ENCODE measurements at regions not wholly inside any gene's neighbourhood (a gene's known extent, or its start where the extent isn't known, plus 50 kb on each side); places are given as distances from the start of the nearest gene placed in this dataset.
"Not testable (repeated sequence)": the region's sequence is repeated elsewhere in the genome, so short reads cannot be mapped to it uniquely, and the experiment has no call there.

DNA sequence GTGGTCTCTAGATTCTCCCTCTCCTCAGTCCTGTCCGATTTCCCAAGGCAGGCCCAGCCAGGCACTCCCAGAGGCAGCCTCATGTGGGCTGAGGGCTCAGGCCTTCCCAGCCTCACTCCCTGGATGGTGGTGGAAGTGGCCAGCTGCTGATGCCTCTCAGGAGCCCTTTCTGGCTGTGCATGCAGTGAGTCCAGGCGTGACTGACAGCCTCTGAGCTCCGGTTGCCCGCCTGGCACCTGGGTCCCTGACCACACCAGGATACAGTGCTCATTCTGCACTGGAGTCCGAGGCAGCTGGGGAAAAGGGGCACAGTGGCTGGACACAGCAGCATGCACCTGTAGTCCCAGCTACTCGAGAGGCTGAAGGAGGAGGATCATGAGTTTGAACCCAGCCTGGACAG lies 132.6 kb downstream of the CUL2 start:
- Mint-ChIP-seq H3K27ac (no peak overlapping the region), H3K4me1 (no peaks in the 10 kb centered on the region), H3K36me3 (no peaks in the 10 kb centered on the region), H3K9me3 (no peaks in the 10 kb centered on the region), H3K4me3 (no peak overlapping the region)
- no peak for DNase-seq (ENCODE audit: low spot score in 2 of 2)
- peak; percentile 48 for ATAC-seq

DNA sequence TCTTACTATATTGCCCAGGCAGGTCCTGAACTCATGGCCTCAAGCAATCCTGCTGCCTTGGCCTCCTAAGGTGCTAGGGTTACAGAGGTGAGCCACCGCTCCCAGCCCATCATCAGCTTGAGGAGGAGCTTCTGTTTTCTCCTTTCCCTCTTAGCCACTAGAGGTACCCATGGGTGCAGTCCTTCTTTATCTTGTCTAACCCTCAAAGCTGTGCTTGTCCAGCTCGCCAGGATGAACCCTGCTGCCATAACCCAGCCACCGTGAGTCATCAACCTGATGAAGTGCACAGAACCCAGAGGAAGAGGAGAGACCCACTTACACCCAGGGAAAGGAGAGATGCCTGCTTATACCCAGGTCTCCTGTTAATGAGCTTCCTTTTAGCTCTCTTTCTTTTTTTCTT lies 133.4 kb downstream of the CUL2 start:
- Mint-ChIP-seq H3K9me3 (no peaks in the 10 kb centered on the region), H3K36me3 (no peaks in the 10 kb centered on the region), H3K4me1 (no peaks in the 10 kb centered on the region), H3K27ac (no peak overlapping the region), H3K4me3 (no peak overlapping the region)
- no peak for DNase-seq (ENCODE audit: low spot score in 2 of 2)
- no peak for ATAC-seq

DNA sequence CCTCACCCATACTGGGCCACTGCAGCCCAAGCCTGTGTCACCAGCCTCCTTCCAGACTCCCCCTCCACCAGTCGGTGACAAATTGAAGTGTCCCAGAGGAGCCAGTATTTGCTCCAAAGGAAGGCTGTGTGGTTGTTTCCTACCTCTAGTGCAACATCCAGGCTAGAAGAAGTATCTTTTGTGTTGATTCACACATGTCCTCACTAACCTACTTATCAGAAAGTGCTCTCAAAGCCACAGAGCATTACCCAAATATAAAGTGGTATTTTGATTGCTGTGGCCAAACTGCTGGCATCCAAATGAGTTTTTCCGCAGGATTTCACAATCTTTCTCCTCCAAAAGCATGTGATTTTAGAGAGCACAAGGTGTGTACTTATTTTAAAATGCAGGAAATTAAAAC lies 134.8 kb downstream of the CUL2 start:
- no peak for DNase-seq (ENCODE audit: low spot score in 2 of 2)
- H3K27ac Mint-ChIP-seq: no peak overlapping the region
- H3K36me3 Mint-ChIP-seq: no peaks in the 10 kb centered on the region
- H3K4me3 Mint-ChIP-seq: no peak overlapping the region
- no peaks in the 10 kb centered on the region for H3K4me1 Mint-ChIP-seq
- H3K9me3 Mint-ChIP-seq: no peaks in the 10 kb centered on the region
- no peak for ATAC-seq

DNA sequence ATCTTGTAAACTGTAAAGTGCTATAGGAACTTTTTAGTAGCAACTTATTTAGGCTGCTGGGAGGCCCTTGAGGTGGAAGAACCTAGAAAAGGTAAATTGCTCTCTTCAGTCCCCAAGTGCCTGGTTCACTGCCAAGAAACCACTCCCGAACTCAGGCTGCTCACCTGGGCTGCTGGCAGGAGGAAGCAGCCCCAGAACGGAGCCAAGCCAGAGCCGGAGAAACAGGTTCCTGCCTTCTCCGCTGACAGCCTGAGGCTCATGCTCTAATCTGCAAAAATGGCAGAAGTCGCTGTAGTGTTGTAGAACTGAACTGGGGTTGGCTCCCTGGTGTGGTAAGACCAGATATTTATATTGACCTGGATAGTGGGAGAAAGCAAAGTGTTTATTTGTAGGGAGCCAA lies 136.0 kb downstream of the CUL2 start:
- H3K36me3 Mint-ChIP-seq: no peaks in the 10 kb centered on the region

DNA sequence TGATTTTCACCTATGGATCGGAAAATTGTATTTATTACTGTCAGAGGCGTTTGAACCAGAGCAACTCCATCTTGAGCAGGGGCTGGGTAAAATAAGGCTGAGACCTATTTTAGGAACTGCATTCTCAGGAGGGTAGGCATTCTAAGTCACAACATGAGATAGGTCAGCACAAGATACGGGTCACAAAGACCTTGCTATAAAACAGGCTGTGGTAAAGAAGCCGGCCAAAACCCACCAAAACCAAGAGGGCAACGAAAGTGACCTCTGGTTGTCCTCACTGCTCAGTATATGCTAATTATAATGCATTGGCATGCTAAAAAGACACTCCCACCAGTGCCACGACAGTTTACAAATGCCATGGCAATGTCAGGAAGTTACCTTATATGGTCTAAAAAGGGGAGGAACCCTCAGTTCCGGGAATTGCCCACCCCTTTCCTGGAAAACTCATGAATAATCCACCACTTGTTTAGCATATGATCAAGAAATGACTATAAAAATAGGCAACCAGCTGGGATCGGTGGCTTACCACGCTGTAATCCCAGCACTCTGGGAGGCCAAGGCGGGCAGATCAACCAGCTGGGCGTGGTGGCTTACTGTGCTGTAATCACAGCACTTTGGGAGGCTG lies 136.3 kb upstream of the PARD3 start:
- DNase-seq (ENCODE audit: low spot score in 2 of 2); H3K9me3 Mint-ChIP-seq; H3K4me3 Mint-ChIP-seq; H3K36me3 Mint-ChIP-seq; H3K4me1 Mint-ChIP-seq; ATAC-seq; H3K27ac Mint-ChIP-seq: not testable (repeated sequence)

More for the DNA sequence above, 136.0 kb downstream of the CUL2 start:
- DNase-seq (ENCODE audit: low spot score in 2 of 2) (no peak), ATAC-seq (no peak)
- Mint-ChIP-seq H3K27ac (no peak overlapping the region), H3K4me1 (no peaks in the 10 kb centered on the region), H3K4me3 (no peak overlapping the region), H3K9me3 (no peaks in the 10 kb centered on the region)

DNA sequence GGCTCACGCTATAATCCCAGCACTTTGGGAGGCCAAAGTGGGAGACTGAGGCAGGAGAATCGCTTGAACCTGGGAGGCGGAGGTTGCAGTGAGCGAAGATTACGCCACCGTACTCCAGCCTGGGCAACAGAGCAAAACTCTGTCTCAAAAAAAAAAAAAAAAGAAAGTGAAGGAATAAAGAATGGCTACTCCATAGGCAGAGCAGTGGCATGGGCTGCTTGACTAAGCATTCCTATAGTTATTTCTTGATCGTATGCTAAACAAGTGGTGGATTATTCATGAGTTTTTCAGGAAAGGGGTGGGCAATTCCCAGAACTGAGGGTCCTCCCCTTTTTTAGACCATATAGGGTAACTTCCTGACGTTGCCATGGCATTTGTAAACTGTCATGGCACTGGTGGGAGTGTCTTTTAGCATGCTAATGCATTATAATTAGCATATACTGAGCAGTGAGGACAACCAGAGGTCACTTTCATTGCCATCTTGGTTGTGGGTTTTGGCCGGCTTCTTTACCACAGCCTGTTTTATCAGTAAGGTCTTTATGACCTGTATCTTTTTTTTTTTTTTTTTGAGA lies 130.9 kb upstream of the PARD3 start:
- DNase-seq (ENCODE audit: low spot score in 2 of 2); H3K4me3 Mint-ChIP-seq; H3K4me1 Mint-ChIP-seq; H3K9me3 Mint-ChIP-seq; H3K36me3 Mint-ChIP-seq; ATAC-seq; H3K27ac Mint-ChIP-seq: not testable (repeated sequence)

DNA sequence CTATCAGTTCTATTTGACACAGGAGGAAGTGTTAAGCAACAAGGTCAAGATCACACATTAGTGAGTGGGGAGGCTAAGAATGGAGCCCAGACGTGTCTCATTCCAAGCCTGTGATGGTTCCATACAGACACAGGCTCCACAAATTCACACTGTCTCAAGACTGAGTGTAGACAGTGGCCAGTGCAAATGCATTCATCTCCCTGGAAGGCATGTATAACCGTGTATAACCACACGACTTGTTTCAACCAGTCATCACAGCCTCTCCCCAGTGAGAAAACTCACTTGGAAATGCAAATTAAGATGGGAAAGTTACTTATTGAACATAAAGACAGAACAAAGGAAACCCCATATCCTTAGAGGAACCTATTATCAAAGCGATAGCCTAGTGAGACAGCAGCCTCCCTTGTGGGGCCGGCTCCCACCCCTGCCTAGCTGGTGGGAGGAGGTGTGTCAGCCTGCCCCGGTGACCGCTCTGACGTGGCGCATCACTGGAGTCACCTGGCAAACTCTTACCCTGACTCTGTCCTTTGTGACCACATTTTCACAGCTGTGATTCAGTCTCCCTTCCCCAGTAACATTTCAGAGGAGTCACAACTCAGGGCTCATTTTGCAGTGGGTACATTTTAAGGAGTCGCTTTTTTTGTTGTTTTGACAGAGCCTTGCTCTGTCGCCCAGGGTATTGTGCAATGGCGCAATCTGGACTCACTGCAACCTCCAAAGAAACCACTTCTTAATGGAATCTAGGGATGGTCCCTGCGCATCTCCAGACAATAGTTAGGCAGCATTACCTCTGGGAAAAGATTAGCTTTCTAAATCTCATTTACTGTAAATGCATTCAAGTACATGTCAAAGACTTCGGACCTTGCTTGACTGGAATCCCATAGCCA lies 126.6 kb upstream of the PARD3 start:
- no peaks in the 10 kb centered on the region for H3K4me1 Mint-ChIP-seq
- H3K4me3 Mint-ChIP-seq: no peak overlapping the region
- H3K9me3 Mint-ChIP-seq: peaks cover 3% of the 10 kb centered on the region
- DNase-seq (ENCODE audit: low spot score in 2 of 2): no peak
- H3K27ac Mint-ChIP-seq: no peak overlapping the region
- no peaks in the 10 kb centered on the region for H3K36me3 Mint-ChIP-seq
- peak; percentile 47 for ATAC-seq

DNA sequence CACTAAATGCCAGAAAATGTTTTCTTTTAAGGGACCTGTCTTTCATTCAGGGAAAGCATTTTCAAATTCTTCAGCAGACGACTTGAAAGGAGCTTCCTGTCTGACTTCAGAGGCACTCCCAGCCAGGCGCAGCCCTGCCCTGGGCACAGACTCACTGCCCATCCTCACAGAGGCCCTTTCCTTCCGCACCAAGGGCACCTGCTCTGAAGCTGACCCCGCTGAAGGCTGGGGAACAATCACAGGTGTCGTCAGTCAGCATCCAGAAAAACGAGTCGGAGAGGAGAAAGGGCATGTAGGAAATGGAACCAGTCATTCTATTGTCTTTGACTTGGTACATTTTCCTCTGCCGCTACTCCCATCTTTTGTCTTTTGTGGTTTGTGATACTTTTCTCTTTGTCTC lies 125.3 kb upstream of the PARD3 start:
- H3K4me3 Mint-ChIP-seq: no peak overlapping the region
- no peaks in the 10 kb centered on the region for H3K36me3 Mint-ChIP-seq
- DNase-seq (ENCODE audit: low spot score in 2 of 2): no peak
- H3K27ac Mint-ChIP-seq: no peak overlapping the region
- no peak for ATAC-seq
- no peaks in the 10 kb centered on the region for H3K4me1 Mint-ChIP-seq
- peaks cover 3% of the 10 kb centered on the region for H3K9me3 Mint-ChIP-seq

DNA sequence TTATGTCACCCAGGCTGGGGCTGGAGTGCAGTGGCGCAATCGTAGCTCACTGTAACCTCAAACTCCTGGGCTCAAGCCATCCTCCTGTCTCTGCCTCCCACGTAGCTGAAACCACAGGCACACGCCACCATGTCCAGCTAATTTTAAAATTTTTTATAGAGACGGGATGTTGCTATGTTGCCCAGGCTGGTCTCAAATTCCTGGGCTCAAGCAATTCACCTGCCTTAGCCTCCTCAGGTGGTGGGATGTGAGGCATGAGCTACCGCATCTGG lies 123.2 kb upstream of the PARD3 start:
- no peak for DNase-seq (ENCODE audit: low spot score in 2 of 2)
- H3K9me3 Mint-ChIP-seq: peaks cover 3% of the 10 kb centered on the region
- no peak overlapping the region for H3K4me3 Mint-ChIP-seq
- ATAC-seq: no peak
- H3K36me3 Mint-ChIP-seq: no peaks in the 10 kb centered on the region
- no peak overlapping the region for H3K27ac Mint-ChIP-seq
- H3K4me1 Mint-ChIP-seq: no peaks in the 10 kb centered on the region

DNA sequence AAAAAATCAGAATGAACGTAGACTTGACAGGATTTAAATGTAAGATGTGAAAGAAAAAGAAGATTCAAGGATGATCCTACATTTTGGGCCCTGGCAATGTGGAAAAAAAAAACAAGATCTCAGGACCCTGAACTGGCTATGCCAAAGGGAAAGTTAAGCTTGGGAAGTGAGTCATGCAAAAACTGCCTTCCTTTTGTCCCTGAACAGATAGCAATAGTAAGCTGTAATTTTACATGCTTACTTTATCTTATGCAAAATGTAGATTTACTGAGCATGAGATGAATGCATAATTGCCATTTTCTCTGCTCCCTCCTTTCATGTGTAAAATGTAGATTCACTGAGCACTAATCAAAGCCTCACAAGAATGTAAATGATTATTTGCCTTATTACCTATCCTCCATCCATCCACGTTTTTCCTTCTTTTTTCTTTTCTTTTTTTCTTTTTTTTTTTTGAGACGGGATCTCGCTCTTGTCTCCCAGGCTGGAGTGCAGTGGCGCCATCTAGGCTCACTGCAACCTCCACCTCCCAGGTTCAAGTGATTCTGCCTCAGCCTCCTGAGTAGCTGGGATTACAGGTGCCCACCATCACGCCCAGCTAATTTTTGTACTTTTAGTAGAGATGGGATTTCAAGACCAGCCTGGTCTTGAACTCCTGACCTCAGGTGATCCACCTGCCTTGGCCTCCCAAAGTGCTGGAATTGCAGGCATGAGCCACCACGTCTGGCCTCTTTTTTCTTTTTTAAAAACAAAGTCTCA lies 122.7 kb upstream of the PARD3 start:
- H3K4me1 Mint-ChIP-seq; H3K36me3 Mint-ChIP-seq; ATAC-seq; DNase-seq (ENCODE audit: low spot score in 2 of 2); H3K27ac Mint-ChIP-seq; H3K9me3 Mint-ChIP-seq; H3K4me3 Mint-ChIP-seq: not testable (repeated sequence)

DNA sequence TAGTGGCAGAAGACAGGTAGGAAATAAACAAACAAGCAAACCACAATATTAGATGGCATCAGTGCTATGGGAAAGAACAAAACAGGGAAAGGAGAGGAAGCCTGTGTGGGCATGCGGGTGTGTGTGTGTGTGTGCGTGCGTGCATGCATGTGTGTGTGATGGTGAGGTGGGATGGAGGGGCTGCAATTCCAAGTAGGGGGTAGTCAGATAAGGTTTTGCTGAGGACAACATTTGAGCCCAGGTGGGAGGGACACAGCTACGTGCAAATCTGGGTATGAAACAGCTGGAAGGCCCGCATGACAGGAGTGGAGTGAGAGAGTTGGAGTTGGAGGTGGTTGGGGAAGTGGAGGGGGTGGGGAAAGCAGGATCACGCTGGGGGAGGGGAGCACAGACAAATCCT lies 121.0 kb upstream of the PARD3 start:
- DNase-seq (ENCODE audit: low spot score in 2 of 2) (no peak), ATAC-seq (no peak)
- H3K4me1 Mint-ChIP-seq: no peaks in the 10 kb centered on the region
- H3K27ac Mint-ChIP-seq: no peak overlapping the region
- H3K36me3 Mint-ChIP-seq: no peaks in the 10 kb centered on the region
- no peaks in the 10 kb centered on the region for H3K9me3 Mint-ChIP-seq
- no peak overlapping the region for H3K4me3 Mint-ChIP-seq

DNA sequence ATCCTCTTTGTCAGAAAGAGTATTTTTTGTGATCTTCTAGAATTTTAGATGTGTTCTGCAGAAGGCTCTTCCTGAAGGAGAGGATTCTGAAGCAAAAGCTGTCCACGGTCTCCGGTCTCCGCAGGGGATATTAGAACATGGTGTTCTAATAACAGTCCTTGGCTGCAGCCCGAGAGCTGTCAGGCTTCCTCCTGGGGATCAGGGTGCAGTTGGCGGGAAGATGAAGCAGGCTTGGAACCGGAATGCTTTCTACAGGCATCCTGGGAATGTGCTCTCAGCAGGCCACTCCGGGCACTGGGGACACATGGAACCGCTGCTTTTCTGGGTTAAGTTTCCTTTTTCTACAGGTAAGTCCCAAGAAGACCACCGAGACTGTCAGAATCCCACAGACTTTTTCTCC lies 118.6 kb upstream of the PARD3 start:
- Mint-ChIP-seq H3K36me3 (no peaks in the 10 kb centered on the region), H3K4me3 (no peak overlapping the region), H3K4me1 (no peaks in the 10 kb centered on the region), H3K27ac (no peak overlapping the region), H3K9me3 (no peaks in the 10 kb centered on the region)
- ATAC-seq (no peak), DNase-seq (ENCODE audit: low spot score in 2 of 2) (no peak)

DNA sequence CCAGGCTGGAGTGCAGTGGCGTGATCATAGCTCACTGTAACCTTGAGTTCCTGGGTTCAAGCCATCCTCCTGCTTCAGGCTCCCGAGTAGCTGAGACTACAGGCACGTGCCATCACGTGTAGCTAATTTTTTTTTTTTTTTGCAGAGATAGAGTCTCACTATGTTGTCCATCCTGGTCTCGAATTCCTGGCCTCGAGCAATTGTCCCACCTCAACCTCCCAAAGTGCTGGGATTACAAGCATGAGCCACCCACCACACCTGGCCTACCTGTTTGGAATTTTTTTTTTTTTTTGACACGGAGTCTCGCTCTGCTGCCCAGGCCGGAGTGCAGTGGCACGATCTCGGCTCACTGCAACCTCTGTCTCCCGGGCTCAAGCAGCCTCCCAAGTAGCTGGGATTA lies 117.1 kb upstream of the PARD3 start:
- Mint-ChIP-seq H3K4me3 (no peak overlapping the region), H3K9me3 (no peaks in the 10 kb centered on the region)
- ATAC-seq: no peak

DNA sequence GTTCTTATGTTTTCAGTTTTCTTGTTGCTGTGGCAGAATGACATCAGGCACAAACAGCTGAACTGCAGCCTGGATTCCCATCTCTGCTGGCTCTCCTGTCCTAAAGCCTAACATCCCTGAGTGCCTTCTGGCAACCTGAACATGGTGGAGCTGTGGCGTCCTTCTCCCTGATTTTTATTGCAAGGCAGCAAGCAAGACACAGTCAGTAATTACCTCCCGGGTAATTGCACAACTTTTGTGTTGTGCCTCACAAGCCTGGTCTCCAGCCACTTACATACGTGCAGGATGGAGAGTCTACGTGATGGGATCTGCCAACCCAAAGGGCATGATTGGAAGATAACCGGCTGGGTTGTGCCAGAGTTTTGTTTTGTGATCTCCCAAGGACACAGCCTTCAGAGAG lies 116.1 kb upstream of the PARD3 start:
- ATAC-seq (no peak), DNase-seq (ENCODE audit: low spot score in 2 of 2) (no peak)
- no peak overlapping the region for H3K27ac Mint-ChIP-seq
- H3K9me3 Mint-ChIP-seq: no peaks in the 10 kb centered on the region
- no peak overlapping the region for H3K4me3 Mint-ChIP-seq
- no peaks in the 10 kb centered on the region for H3K36me3 Mint-ChIP-seq
- H3K4me1 Mint-ChIP-seq: no peaks in the 10 kb centered on the region

More for the DNA sequence above, 117.1 kb upstream of the PARD3 start:
- Mint-ChIP-seq H3K4me1 (no peaks in the 10 kb centered on the region), H3K27ac (no peak overlapping the region), H3K36me3 (no peaks in the 10 kb centered on the region)
- no peak for DNase-seq (ENCODE audit: low spot score in 2 of 2)

DNA sequence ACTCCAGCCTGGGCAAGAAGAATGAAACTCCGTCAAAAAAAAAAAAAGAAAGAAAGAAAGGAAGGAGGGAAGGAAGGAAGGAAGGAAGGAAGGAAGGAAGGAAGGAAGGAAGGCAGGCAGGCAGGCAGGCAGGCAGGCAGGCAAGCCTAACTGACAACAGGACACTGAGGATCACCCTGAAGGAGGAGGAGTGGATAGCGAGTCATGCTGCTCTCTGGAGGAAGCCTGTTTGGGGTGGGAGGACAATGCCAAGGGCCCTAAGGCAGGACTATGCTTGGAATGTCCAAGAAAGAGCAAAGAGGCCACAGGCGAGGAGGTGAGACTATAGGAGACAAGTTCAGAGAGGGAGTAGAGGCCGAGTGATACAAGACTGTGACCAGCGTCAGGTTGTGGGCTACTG lies 107.0 kb upstream of the PARD3 start:
- H3K9me3 Mint-ChIP-seq: peaks cover 13% of the 10 kb centered on the region
- H3K4me1 Mint-ChIP-seq: no peaks in the 10 kb centered on the region
- H3K4me3 Mint-ChIP-seq: no peak overlapping the region
- H3K36me3 Mint-ChIP-seq: no peaks in the 10 kb centered on the region
- ATAC-seq (no peak), DNase-seq (ENCODE audit: low spot score in 2 of 2) (no peak)
- H3K27ac Mint-ChIP-seq: no peak overlapping the region

DNA sequence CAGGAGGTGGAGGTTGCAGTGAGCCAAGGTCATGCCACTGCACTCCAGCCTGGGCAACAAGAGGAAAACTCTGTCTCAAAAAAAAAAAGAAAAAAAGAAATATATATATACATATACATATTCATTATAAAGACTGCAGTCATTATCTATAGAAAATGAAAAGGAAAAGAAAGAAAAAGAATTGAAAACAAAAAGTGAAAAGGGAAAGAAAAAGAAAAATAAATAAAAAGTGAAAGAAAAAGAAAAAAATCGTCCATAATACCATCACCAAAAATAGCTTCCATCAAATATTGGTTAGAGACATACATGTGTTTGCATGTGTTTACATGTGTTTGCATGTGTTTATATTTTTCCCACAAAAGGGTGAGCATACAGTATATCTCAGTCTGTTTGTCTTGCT lies 105.5 kb upstream of the PARD3 start:
- H3K4me1 Mint-ChIP-seq: no peaks in the 10 kb centered on the region
- ATAC-seq: no peak
- H3K9me3 Mint-ChIP-seq: peaks cover 13% of the 10 kb centered on the region
- no peak overlapping the region for H3K27ac Mint-ChIP-seq
- no peaks in the 10 kb centered on the region for H3K36me3 Mint-ChIP-seq
- H3K4me3 Mint-ChIP-seq: no peak overlapping the region
- no peak for DNase-seq (ENCODE audit: low spot score in 2 of 2)
